ENCODE measurements at regions not wholly inside any gene's neighbourhood (a gene's known extent, or its start where the extent isn't known, plus 50 kb on each side); places are given as distances from the start of the nearest gene placed in this dataset.

- no peak overlapping the region for H3K4me3 ChIP-seq (ENCODE audit: low read depth, low read length)
- H3K36me3 ChIP-seq (ENCODE audit: control insufficient read depth, insufficient read depth, low read length), result no peaks in the 10 kb centered on the region
- POLR2A ChIA-PET, result no interaction called here
- TF ChIP-seq CTCF (IDR thresholded peaks at IDR 0.05; ENCODE audit: insufficient read depth in 1 of 2, low read depth in 1 of 2, low read length in 1 of 2, severe bottlenecking in 1 of 2, unreplicated experiment in 1 of 2), result no peak
- Mint-ChIP-seq H3K9me3 (ENCODE audit: unreplicated experiment) (no peaks in the 10 kb centered on the region), H3K27me3 (ENCODE audit: insufficient read depth, unreplicated experiment) (no peaks in the 10 kb centered on the region), H3K4me3 (ENCODE audit: unreplicated experiment) (no peak overlapping the region), H3K36me3 (ENCODE audit: insufficient read depth, unreplicated experiment) (no peaks in the 10 kb centered on the region), H3K27ac (ENCODE audit: unreplicated experiment) (no peak overlapping the region), H3K4me1 (ENCODE audit: low read depth, unreplicated experiment) (no peaks in the 10 kb centered on the region)
- no peaks in the 10 kb centered on the region for H3K27me3 ChIP-seq (replicated peaks; ENCODE audit: control insufficient read depth, insufficient read depth, low read length)
- no peaks in the 10 kb centered on the region for H3K4me1 ChIP-seq
- H3K9me3 ChIP-seq, result no peaks in the 10 kb centered on the region
- intact Hi-C loops (cut with micrococcal nuclease; ENCODE audit: unreplicated experiment), result no loop called here
- no TSS peak for BruUV-seq (replicated peaks)
- DNase-seq, result no peak
- CTCF ChIA-PET, result no interaction called here
These were observed 67.6 kb downstream of the PYDC2 start for GRCh38 chr3:191528589-191528988.

GRCh38 chr3:191529992-191530391, 69.0 kb downstream of the PYDC2 start:
- Mint-ChIP-seq H3K36me3 (ENCODE audit: insufficient read depth, unreplicated experiment) (no peaks in the 10 kb centered on the region), H3K4me1 (ENCODE audit: low read depth, unreplicated experiment) (no peaks in the 10 kb centered on the region), H3K9me3 (ENCODE audit: unreplicated experiment) (no peaks in the 10 kb centered on the region), H3K27me3 (ENCODE audit: insufficient read depth, unreplicated experiment) (no peaks in the 10 kb centered on the region), H3K27ac (ENCODE audit: unreplicated experiment) (no peak overlapping the region), H3K4me3 (ENCODE audit: unreplicated experiment) (no peak overlapping the region)
- no peaks in the 10 kb centered on the region for H3K36me3 ChIP-seq (ENCODE audit: control insufficient read depth, insufficient read depth, low read length)
- no peaks in the 10 kb centered on the region; the same call in 1 of the 2 replicates for H3K9me3 ChIP-seq
- no peaks in the 10 kb centered on the region for H3K4me1 ChIP-seq
- H3K27me3 ChIP-seq (replicated peaks; ENCODE audit: control insufficient read depth, insufficient read depth, low read length), result no peaks in the 10 kb centered on the region
- H3K4me3 ChIP-seq (ENCODE audit: low read depth, low read length), result no peak overlapping the region
- ChIA-PET CTCF (no interaction called here), POLR2A (no interaction called here)
- no peak for TF ChIP-seq CTCF (IDR thresholded peaks at IDR 0.05; ENCODE audit: insufficient read depth in 1 of 2, low read depth in 1 of 2, low read length in 1 of 2, severe bottlenecking in 1 of 2, unreplicated experiment in 1 of 2)
- no TSS peak for BruUV-seq (replicated peaks)
- no peak for DNase-seq
- intact Hi-C loops (cut with micrococcal nuclease; ENCODE audit: unreplicated experiment), result no loop called here

- H3K36me3 Mint-ChIP-seq (ENCODE audit: insufficient read depth, unreplicated experiment), result no peaks in the 10 kb centered on the region
- intact Hi-C loops (cut with micrococcal nuclease; ENCODE audit: unreplicated experiment), result no loop called here
- DNase-seq, result no peak
- Histone ChIP-seq H3K9me3 (no peaks in the 10 kb centered on the region; the same call in 1 of the 2 replicates), H3K36me3 (ENCODE audit: control insufficient read depth, insufficient read depth, low read length) (no peaks in the 10 kb centered on the region), H3K4me1 (no peaks in the 10 kb centered on the region), H3K27me3 (replicated peaks; ENCODE audit: control insufficient read depth, insufficient read depth, low read length) (no peaks in the 10 kb centered on the region), H3K4me3 (ENCODE audit: low read depth, low read length) (no peak overlapping the region)
- TF ChIP-seq CTCF (IDR thresholded peaks at IDR 0.05; ENCODE audit: insufficient read depth in 1 of 2, low read depth in 1 of 2, low read length in 1 of 2, severe bottlenecking in 1 of 2, unreplicated experiment in 1 of 2), result no peak
- BruUV-seq (replicated peaks), result no TSS peak
- no peak overlapping the region for H3K4me3 Mint-ChIP-seq (ENCODE audit: unreplicated experiment)
- no peaks in the 10 kb centered on the region for H3K4me1 Mint-ChIP-seq (ENCODE audit: low read depth, unreplicated experiment)
- H3K27ac Mint-ChIP-seq (ENCODE audit: unreplicated experiment), result no peak overlapping the region
- no peaks in the 10 kb centered on the region for H3K27me3 Mint-ChIP-seq (ENCODE audit: insufficient read depth, unreplicated experiment)
- ChIA-PET POLR2A (no interaction called here), CTCF (no interaction called here)
- H3K9me3 Mint-ChIP-seq (ENCODE audit: unreplicated experiment), result no peaks in the 10 kb centered on the region
These were observed 70.5 kb downstream of the PYDC2 start for GRCh38 chr3:191531434-191531972.
